ENCODE measurements at regions not wholly inside any gene's neighbourhood (a gene's known extent, or its start where the extent isn't known, plus 50 kb on each side); places are given as distances from the start of the nearest gene placed in this dataset.

DNA sequence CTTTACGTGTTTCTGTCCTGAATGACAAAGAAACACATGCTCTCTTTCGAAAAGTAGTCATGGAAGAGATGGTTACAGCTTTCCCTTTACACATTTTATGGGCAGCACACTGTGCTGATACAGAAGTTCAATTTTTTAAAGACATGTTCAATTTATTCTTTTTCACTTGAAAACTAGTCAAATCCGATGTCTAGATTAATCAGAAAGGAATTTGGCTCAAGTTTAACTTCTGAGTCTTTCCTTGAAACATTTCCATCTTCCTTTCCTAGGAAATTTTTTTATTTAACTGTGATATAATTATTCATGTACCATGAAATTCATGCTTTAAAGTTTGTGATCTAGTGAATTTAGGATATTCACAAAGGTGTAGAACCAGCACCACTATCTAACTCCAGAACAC is 360.1 kb downstream of the TNS3 start:
- TF ChIP-seq MYC (IDR thresholded peaks at IDR 0.05; ENCODE audit: low read depth, low read length) = no peak
- TF ChIP-seq, protein P1, sequence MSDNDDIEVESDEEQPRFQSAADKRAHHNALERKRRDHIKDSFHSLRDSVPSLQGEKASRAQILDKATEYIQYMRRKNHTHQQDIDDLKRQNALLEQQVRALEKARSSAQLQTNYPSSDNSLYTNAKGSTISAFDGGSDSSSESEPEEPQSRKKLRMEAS (IDR thresholded peaks at IDR 0.05; ENCODE audit: low read depth, low read length) = no peak
